NCI-H2107 treated with DMSO at 0.1 percent for 48 hours (cell line): ENCODE measurements at regions not wholly inside any gene's neighbourhood (a gene's known extent, or its start where the extent isn't known, plus 50 kb on each side); places are given as distances from the start of the nearest gene placed in this dataset.
"Not testable (repeated sequence)": the region's sequence is repeated elsewhere in the genome, so short reads cannot be mapped to it uniquely, and the experiment has no call there.

ENCODE experiments used
- DNase-seq: peaks from one replicate; lab custom pipeline; 2025; ENCODE audit not compliant: unreplicated experiment; lab: John Stamatoyannopoulos, UW

GRCh38 chr1:5768014-5768413 is 224.2 kb downstream of the NPHP4 start:
- DNase-seq = no peak

GRCh38 chr1:5766996-5767395 is 225.2 kb downstream of the NPHP4 start:
- not testable (repeated sequence) for DNase-seq

- DNase-seq = no peak
These were observed 226.0 kb downstream of the NPHP4 start for GRCh38 chr1:5765997-5766913.

- DNase-seq = no peak
These were observed 226.7 kb downstream of the NPHP4 start for GRCh38 chr1:5765483-5765882.

- DNase-seq = no peak
These were observed 227.3 kb downstream of the NPHP4 start for GRCh38 chr1:5764959-5765358.

DNA sequence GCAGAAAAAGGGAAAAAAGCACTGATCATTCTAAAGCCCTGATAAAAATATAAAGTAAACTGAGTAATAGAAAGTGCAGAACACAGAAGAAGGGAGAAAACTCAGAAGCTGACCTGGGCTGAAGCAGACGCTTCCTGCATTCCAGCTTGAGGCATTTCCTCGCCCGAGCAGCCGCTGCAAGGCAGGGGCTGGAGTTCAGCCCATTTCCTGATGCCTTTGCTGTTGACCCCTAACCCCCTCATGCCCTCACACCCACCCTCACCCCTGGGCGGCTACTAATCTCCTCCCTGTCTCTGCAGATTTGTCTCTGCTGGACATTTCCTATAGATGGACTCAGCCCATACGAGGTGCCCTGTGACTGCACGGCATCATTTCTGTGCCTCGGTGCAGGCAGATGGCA is 227.8 kb downstream of the NPHP4 start:
- no peak for DNase-seq

DNA sequence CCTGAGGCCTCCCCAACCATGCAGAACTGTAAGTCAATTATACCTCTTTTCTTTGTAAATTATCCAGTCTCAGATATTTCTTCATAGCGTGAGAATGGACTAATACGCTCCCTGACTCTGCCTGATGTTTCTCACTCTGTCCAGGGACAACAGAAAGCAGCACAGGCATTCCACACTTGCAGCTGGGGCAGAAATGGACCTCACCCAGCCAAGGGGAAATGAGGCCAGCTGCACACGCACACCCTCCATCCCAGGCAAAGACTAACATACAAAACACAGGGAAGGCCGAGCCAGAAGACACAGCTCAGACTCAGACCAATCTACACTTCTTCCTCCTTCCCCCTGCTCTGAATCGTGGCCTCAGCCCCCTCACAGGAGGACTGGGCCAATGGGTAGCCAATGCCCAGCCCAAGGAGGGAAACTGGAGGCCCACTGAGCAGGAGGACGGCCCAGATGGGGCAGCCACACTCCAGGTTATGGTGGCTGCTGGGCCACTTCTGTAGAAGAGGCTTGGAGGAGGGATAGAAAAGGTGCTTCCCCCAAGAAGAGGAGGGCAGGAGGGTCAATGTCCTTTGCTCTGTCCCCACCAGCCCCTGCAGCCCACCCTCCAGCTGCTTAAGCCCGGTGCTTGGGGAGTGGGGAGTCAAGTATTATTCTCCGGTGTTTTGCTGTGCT is 228.4 kb downstream of the NPHP4 start:
- no peak for DNase-seq

- no peak for DNase-seq
These were observed 233.2 kb downstream of the NPHP4 start for GRCh38 chr1:5758859-5759578.

DNA sequence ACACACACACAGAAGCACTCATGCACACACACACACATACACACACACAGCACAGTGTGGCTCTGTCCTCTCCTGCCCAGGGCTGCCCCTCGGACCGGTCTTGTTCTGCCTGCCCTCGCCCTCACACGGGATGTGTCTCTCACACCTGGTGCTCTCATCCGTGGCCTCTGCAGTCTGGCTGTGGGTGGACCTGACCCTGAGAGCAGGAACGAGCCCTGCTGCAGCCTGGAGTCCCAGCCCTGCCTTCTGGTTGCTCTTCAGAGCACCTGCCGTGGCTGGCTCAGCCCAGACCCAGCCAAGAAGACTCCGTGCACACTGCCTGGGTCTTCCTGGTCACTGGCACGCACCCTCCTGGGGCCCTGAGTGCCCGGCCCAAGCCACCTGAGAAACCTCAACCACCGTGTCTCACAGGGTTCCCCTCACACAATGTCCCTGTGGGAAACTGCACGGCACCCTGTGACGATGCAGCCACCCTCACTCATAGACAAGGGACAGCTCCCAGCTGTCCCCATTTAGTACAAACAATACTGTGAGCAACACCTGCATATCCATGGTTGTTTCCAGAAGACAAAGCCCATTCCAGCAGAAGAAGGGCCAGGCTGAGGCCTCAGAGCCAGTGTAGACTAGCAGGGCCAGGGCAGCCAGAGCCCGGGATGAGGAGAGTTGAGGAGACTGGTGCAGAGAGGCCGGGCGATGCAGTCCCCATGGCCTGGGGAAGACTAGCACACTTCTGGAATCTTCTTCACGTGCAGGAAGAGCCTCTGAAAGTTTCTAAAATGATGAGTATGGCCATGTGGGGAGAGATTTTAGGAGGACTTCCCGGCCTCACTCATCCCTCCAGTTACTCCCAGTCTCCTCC is 234.0 kb downstream of the NPHP4 start:
- DNase-seq = no peak

DNA sequence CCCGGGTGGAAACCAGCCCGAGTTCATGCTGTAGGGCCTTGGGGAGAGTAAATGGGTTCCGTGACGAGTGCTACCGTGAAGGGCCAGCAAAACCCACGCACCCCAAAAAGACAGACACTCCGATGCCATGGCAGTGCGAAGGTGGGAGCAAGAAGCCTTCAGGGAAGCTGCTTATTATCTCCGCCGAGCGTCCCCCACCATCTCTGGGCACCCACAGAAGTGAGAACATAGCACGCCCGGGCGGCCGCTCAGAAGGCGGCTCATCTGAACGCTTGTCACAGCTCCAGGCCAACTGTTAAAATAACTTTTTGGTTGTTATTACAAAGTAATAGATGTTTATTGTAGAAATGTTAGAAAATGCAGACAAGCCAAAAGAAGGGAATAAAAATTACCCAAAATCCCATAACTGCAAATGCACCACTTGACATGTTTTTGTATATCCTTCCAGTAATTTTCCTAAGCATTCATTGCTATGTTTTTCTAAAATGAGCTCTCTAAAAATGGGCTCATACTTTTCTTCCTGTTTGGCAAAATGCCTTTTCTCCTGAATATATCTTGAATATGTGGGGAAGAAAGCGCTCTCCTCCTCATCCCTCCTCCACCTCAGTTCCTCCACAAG is 234.9 kb downstream of the NPHP4 start:
- no peak for DNase-seq

GRCh38 chr1:5756434-5757186 is 235.6 kb downstream of the NPHP4 start:
- no peak for DNase-seq

- no peak for DNase-seq
These were observed 236.6 kb downstream of the NPHP4 start for GRCh38 chr1:5755552-5756125.

- no peak for DNase-seq
These were observed 237.2 kb downstream of the NPHP4 start for GRCh38 chr1:5754817-5755551.

GRCh38 chr1:5753549-5754421 is 238.4 kb downstream of the NPHP4 start:
- DNase-seq = no peak

DNA sequence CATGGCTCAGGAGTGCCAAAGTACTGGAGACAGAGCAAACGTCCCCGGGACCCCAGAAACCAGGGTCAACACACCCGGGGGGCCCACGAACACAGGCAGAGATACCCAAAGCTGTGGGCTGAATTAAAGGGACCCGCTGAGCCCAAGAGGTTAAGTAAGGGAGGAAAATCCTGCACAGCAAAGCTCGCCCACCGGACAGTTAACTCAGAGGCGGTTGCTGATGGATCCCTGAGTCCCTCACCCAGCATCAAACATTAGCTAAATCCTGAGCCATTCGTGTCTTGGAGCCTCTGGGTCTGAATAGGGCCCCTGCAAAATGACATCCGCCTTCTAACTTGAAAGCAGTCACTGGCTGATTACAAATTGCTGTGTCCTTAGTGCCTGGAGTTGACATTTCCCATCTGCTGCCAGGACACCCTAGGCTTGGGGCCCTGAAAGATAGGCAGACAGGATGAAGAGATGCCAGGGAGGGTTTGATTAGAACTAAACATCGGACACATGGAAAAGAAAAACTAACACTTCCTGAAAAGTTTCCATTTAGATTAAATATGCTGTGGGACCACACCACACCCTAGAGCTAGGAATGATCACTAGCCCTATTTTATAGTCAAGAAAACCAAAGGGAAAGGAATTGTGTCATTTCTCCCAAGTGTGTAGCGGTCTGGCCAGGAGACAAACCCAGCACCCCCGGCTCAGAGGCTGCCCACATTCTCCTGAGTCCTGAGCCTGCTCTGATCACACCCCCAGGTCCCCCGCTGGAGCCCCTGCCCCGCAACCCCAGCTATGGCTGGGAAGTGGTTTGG is 239.3 kb downstream of the NPHP4 start:
- DNase-seq = no peak

GRCh38 chr1:5751833-5752745 is 240.1 kb downstream of the NPHP4 start:
- DNase-seq = no peak
